Dedifferentiated amniotic fluid mesenchymal stem cell (primary cell): ENCODE measurements at regions not wholly inside any gene's neighbourhood (a gene's known extent, or its start where the extent isn't known, plus 50 kb on each side); places are given as distances from the start of the nearest gene placed in this dataset.
"Not testable (repeated sequence)": the region's sequence is repeated elsewhere in the genome, so short reads cannot be mapped to it uniquely, and the experiment has no call there.

Source experiments
- DNase-seq: peaks from one replicate; pipeline ENCODE4 v3.0.0-alpha.2; 2016; ENCODE audit errors: extremely low spot score

DNA sequence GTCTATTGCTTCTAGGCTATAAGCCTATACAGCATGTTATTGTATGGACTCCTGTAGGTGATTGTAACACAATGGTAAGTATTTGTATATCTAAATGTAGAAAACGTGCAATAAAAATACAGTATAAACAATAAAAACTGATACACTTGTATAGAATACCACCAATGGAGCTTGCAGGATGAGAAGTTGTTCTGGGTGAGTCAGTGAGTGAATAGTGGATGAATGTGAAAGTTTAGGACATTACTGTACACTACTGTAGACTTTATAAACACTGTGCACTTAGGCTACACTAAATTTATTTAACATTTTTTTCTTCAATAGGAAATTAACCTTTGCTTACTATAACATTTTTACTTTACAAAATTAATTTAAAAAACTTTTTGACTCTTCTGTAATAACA, 679.2 kb upstream of the ZNF804A start:
- DNase-seq, result no peak

DNA sequence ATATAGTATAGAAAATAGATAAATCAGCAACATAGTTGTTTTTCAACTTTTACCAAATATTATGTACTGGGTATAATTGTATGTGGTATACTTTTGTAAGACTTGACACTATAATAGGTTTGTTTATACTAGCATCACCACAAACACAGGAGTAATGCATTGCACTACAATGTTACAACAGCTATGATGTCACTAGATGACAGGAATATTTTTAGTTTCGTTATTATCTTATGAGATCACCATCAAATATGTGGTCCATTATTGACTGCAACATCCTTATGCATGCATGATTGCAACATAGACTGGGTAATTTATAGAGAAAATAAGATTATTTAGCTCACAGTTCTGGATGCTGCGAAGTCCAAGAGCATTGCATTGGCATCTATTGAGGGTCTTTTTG, 678.4 kb upstream of the ZNF804A start:
- DNase-seq, result no peak

- no peak for DNase-seq
Measured at GRCh38 chr2:183925281-183925680, 673.0 kb upstream of the ZNF804A start.

GRCh38 chr2:183926433-183926832, 671.9 kb upstream of the ZNF804A start:
- no peak for DNase-seq

DNA sequence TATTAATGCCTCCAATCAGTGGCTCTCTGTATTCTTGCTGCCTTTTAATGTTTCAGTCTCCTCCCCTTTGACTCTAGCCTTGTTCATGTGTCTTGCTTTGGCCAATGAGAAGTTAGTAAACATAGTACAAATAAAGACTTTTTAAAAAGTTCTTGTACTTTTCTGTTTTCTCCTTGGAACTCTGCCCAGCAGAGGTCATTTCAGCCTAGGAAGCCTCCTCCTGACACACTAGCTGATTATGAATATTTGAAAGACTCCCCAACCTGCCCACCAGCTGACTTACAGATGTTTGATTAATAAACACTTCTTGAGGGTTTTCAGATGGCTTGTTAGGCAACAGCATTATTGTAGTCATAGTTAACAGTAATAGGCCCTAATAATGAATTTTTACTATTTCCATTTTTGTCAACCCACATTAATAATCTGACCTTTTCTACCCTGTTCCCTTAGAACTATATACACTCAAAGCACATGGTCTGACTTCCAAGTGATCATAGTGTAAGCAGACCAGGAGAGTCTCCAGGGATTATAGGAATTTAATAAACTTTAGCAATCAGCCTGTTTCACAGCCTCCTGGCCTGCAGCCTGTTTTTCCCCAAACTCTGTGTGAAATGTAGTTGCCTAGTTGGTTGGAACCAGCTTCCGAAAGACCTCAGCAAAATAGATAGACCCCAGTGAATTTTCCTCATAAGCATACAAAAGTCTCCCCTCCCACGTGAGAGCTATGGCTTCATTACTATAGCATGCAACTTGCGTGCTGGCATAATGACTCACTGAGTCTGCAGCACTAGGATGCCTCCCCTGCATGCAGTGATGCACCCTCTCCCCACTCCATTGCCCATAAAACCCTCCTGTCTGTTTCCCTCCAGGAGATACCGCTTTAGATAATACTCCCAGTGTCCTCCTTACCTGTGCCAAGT, 670.7 kb upstream of the ZNF804A start:
- DNase-seq, result no peak

GRCh38 chr2:183935005-183935404, 663.3 kb upstream of the ZNF804A start:
- no peak for DNase-seq

DNA sequence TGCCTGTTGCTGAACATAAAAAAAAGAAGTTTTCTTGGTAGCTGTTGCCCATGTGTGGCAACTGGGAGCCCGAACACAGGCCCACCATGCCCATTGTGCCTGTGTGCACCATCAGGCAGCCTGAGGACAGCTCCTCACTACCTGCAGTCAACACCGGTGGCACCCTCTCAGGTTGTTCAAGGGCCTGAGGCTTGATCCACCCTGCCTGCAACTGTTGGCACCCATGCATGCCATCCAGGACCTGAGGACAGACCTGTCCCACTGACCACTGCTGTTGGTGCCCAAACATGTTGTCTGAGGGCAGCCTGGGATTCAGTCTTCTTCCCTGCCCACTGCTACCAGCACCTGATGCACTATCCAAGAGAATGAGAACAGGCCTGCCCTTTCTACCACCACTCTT, 661.1 kb upstream of the ZNF804A start:
- no peak for DNase-seq

DNA sequence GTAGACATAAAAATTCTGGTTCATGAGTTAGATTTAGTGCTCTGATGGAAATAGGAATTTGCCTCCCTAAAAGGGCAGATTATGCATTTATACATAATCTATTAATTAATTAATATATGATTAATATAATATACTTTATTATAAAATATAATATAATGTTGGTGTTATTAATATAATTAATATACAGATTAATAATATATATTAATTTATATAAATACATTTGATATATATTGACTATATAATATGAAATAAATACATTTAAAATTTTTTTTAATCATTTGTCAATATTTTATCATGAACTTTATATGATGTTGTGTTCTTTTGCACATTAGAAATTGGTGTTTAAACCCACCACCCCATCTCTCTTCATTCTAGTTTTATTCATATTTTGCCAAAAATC, 652.1 kb upstream of the ZNF804A start:
- no peak for DNase-seq

DNA sequence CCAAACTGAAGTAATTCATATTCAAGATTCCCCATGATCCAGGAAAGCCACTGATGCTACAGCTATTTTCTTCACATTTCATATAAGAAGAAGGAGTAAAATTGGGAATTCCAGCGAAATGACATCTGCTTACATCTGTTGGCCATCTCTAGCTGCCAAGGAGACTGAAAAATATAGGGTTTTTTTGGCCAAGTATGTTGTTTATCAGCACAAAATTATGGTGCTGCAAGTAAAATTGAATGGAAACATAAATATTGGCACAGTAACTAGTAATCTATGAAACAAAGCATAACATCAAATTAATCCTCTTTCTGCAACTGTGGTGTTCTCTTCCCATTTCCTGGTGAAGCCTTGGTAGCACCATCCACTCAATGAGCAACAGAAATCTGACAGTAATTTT, 649.5 kb upstream of the ZNF804A start:
- no peak for DNase-seq

DNA sequence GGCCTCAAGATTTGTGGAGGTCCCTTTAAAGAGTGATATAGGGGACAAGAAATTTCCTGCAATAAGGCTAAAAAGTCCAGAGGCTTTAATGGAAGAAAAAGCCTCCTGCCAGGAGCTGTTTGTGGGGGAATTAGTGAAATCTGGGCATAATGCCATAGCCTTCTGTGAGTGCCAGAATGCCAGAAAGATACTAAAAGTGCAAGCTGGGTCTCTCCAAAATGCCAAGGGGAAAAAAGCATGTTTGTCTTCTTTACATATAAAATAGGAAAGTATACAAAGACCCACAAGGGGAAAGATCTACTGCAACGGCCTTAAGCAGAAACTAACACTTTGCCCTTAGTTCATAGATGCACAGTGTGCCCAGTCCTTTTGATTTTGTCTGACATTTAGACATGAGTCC, 647.7 kb upstream of the ZNF804A start:
- DNase-seq, result no peak

- no peak for DNase-seq
Measured at GRCh38 chr2:183951630-183952029, 646.7 kb upstream of the ZNF804A start.

DNA sequence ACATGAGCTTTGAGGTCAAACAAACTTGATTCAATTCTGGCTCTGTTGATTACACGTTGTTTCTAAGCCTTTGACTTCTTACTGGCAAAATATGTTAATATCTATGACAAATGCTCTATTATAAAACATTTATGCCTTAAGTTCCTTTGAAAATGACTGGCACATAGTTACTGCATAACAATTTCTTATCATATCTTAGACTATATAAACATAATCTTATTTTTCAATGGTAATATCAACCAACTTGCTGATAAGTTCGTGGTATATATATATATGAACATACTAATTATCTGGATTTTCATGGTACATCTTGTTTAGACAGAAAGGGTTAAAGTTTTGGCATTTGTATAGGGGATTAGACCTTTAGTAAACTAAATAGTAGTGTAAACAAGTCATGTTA, 645.6 kb upstream of the ZNF804A start:
- no peak for DNase-seq

DNA sequence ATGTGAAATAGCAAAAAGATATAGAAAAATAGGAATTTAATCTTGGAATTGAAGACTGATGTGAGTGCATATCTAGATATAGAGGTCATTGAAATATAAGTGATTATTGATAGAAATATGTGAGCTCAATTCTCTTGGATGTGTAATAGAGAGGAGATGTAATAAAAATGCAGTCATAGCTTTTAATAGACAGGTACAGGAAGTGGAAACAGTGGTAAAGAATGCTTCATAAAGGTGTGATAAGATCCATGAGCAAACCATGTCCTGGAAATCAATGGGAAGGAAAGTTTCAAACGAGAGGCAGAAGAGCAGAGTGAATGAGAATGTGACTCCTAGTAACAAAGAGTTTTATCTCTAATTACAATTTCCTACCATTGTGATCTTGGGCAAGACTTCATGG, 634.7 kb upstream of the ZNF804A start:
- no peak for DNase-seq

GRCh38 chr2:183964565-183964964, 633.8 kb upstream of the ZNF804A start:
- DNase-seq, result no peak

DNA sequence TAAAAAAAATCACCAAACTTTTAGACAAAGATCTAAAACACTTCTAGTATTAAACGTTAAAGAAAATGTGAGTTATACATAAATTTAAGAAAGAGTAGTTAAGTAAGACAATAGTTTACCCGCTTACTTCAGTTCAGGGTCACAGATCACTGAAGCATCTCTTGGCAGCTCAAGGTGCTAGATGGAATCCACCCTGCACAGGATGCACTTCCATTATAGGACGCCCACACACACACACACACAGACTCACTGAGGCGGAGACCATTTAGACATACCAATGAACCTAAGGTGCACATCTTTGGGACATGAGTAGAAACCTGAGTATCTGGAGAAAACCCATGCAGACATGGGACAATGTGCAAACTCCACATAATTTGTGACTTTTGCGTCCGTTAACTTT, 630.6 kb upstream of the ZNF804A start:
- DNase-seq, result no peak

GRCh38 chr2:183975676-183976075, 622.7 kb upstream of the ZNF804A start:
- not testable (repeated sequence) for DNase-seq

DNA sequence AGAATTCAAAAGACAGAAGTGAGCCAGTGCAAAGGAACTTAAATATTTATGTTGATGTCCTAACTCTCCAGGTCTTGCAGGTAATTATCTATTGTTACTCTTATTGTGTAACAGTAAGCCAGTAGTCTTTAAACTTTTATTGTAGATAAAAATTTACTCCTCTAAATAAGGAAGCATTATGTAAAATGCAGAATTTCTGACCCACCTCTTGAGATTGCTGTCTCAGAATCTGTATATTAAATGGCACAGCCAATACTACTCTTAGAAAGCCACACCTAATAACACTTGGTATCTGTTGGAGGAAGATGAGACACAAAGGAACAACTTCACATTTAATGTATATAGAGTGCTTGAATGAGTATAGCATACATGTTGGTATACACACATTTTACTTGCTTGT, 613.5 kb upstream of the ZNF804A start:
- no peak for DNase-seq

- no peak for DNase-seq
Measured at GRCh38 chr2:183991968-183992367, 606.4 kb upstream of the ZNF804A start.

- DNase-seq, result no peak
Measured at GRCh38 chr2:183993052-183993451, 605.3 kb upstream of the ZNF804A start.

- peak; percentile 22 for DNase-seq
Measured at GRCh38 chr2:183995632-183996031, 602.7 kb upstream of the ZNF804A start.

DNA sequence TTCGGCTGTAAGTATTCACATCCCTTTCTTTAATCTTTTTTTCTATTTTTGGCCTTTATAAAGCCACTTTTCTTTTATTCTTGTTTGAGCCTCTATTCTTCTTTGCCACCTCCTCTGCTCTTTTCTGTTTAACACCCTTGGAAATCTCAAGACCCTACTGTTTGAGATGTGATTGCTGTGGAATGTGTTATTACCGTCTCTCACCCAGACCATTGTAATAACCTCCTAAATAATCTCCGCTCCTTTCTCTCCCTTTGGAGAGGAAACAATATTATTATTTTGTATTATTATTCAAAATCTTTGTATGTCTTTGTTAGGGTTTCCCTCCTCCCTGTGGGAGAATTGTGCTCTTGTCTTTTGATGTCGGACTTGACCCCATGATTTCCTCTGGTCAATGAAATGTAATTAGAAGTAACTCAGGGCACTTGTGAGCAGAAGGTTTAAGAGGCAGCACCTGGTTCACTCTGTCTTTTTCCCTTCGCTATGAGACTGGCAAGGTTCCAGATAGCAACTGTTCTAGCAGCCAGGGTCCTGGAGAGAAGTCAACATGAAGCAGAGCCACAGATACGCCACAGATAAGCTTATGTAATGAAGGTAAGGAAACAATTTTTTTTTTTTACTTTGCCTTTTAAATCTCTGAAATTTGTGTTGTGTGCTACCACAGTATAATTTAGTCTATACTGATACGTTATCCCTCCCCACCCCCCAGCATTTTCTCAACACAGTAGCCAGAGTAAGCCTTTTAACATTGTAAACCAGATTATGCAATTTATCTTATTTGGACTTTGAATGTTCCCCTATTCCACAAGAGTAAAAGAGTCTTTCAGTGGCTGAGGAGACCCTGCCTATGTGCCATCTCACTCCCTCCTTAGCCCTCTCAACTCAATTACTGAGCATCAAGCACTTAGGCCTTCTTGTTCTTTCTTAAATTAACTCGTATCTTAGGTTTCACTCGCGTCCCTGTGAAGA, 601.2 kb upstream of the ZNF804A start:
- DNase-seq, result no peak

DNA sequence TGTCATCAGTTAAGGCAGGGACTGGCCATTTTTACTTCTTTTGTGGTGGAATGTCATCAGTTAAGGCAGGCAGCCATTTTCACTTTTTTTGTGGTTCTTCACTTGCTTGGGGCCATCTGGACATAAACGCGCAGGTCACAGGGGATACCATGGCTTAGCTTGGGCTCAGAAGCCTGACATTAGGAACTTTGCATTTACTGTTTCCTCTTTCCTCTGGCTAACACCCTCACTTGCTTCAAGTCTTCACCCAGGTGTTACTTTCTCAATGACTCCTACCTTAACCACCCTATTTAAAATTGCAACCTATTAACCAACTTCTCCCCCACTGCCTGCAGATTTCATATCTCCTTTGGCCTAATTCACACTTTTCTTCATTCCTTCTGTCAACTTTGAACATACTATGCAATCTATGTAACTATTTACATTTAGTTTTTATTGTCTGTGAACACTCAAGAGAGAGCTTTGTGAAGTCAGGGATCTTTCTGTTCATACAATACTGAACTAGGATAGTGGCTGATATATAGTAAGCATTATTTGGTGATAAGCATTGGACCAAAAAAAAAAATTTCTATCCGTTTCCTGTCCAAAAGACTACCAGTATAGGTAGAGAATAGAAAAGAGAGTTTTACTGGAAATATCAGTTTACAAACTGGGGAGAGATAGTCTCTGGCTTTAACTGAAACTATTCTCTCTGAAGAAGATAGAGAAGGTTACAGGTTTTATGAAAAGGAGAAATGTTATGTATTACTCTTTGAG, 600.1 kb upstream of the ZNF804A start:
- DNase-seq, result no peak
